GM23338 (cell line): ENCODE measurements at regions not wholly inside any gene's neighbourhood (a gene's known extent, or its start where the extent isn't known, plus 50 kb on each side); places are given as distances from the start of the nearest gene placed in this dataset.

Source experiments
- CREB1 ChIP-seq: fragments of 250-450 bp; sonication (Bioruptor Pico); IDR thresholded peaks from 2 replicates; pipeline ENCODE4 v1.5.0; 2020; ENCODE audit warnings: low read depth, mild to moderate bottlenecking, moderate library complexity
- EZH2 ChIP-seq: fragments of 200-600 bp; sonication (generic); IDR thresholded peaks from one replicate; pipeline ENCODE4 v1.8.0; 2017; ENCODE audit warnings: antibody characterized with exemption, mild to moderate bottlenecking, low read depth; ENCODE audit not compliant: unreplicated experiment
- EZH2phosphoT487 ChIP-seq: fragments of 200-600 bp; sonication (generic); IDR thresholded peaks from one replicate; pipeline ENCODE4 v1.8.1; 2018; ENCODE audit warnings: antibody characterized with exemption; ENCODE audit not compliant: unreplicated experiment
- JUNB ChIP-seq: IDR thresholded peaks from one replicate; pipeline ENCODE4 v1.6.1; 2016; ENCODE audit warnings: antibody characterized with exemption; ENCODE audit not compliant: unreplicated experiment
- NANOG ChIP-seq: IDR thresholded peaks from 2 replicates; pipeline ENCODE4 v1.6.1; 2016; ENCODE audit warnings: antibody characterized with exemption, borderline replicate concordance
- POLR2AphosphoS5 ChIP-seq: IDR thresholded peaks from 2 replicates; pipeline ENCODE4 v1.6.1; 2016; ENCODE audit warnings: antibody characterized with exemption, low read depth
- REST ChIP-seq: IDR thresholded peaks from one replicate; pipeline ENCODE4 v1.6.1; 2018; ENCODE audit warnings: antibody characterized with exemption; ENCODE audit not compliant: unreplicated experiment
- TF ChIP-seq, protein P1 (sequence below), 2 experiments: fragments of 200-600 bp in 1 of 2; sonication (generic) in 1 of 2; conservative IDR thresholded peaks; 2 replicates each; pipeline versions ENCODE4 v1.5.1 to v1.6.1; 2016 to 2017; ENCODE audit warnings: antibody characterized with exemption in 2 of 2, low read depth in 2 of 2, mild to moderate bottlenecking in 2 of 2, moderate library complexity in 1 of 2
- TF ChIP-seq, protein P2 (sequence below): IDR thresholded peaks from 2 replicates; pipeline ENCODE4 v1.6.1; 2016; ENCODE audit warnings: antibody characterized with exemption

- TF ChIP-seq, protein P1, sequence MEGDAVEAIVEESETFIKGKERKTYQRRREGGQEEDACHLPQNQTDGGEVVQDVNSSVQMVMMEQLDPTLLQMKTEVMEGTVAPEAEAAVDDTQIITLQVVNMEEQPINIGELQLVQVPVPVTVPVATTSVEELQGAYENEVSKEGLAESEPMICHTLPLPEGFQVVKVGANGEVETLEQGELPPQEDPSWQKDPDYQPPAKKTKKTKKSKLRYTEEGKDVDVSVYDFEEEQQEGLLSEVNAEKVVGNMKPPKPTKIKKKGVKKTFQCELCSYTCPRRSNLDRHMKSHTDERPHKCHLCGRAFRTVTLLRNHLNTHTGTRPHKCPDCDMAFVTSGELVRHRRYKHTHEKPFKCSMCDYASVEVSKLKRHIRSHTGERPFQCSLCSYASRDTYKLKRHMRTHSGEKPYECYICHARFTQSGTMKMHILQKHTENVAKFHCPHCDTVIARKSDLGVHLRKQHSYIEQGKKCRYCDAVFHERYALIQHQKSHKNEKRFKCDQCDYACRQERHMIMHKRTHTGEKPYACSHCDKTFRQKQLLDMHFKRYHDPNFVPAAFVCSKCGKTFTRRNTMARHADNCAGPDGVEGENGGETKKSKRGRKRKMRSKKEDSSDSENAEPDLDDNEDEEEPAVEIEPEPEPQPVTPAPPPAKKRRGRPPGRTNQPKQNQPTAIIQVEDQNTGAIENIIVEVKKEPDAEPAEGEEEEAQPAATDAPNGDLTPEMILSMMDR (conservative IDR thresholded peaks at IDR 0.05; ENCODE audit: low read depth in 2 of 2) = no peak
- TF ChIP-seq POLR2AphosphoS5 (no peak), CREB1 (CRISPR knock-in tag) (no peak), EZH2 (no peak), REST (no peak), JUNB (no peak), NANOG (no peak), EZH2phosphoT487 (no peak)
- TF ChIP-seq, protein P2, sequence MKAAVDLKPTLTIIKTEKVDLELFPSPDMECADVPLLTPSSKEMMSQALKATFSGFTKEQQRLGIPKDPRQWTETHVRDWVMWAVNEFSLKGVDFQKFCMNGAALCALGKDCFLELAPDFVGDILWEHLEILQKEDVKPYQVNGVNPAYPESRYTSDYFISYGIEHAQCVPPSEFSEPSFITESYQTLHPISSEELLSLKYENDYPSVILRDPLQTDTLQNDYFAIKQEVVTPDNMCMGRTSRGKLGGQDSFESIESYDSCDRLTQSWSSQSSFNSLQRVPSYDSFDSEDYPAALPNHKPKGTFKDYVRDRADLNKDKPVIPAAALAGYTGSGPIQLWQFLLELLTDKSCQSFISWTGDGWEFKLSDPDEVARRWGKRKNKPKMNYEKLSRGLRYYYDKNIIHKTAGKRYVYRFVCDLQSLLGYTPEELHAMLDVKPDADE = no peak
Observed at GRCh38 chr4:158327525-158327924, 117.2 kb downstream of the TMEM144 start.
